ENCODE measurements at regions not wholly inside any gene's neighbourhood (a gene's known extent, or its start where the extent isn't known, plus 50 kb on each side); places are given as distances from the start of the nearest gene placed in this dataset.
"Not testable (repeated sequence)": the region's sequence is repeated elsewhere in the genome, so short reads cannot be mapped to it uniquely, and the experiment has no call there.

- DNase-seq = no peak
Observed at GRCh38 chr6:60668428-60668827, 1617.6 kb downstream of the KHDRBS2 start.

- not testable (repeated sequence) for DNase-seq
Observed at GRCh38 chr6:60663199-60663598, 1622.8 kb downstream of the KHDRBS2 start.

GRCh38 chr6:60643870-60644269, 1642.2 kb downstream of the KHDRBS2 start:
- DNase-seq = no peak

- not testable (repeated sequence) for DNase-seq
Observed at GRCh38 chr6:60639185-60639584, 1646.8 kb downstream of the KHDRBS2 start.
